IMR-90 (cell line): ENCODE measurements at regions not wholly inside any gene's neighbourhood (a gene's known extent, or its start where the extent isn't known, plus 50 kb on each side); places are given as distances from the start of the nearest gene placed in this dataset.

Experiments
- ATAC-seq: fragments of 200-7000 bp; cut with Tn5 transposase; 2 replicates; pipeline ENCODE4 v1.9.1; 2020; ENCODE audit warnings: low read depth, mild to moderate bottlenecking, moderate library complexity
- BruUV-seq: library from RNA; stranded (reverse); fragments of 400-500 nt; replicated peaks from 2 replicates; lab custom pipeline; 2021; lab: Mats Ljungman, UMichigan
- CTCF ChIA-PET: fragments of 300-600 bp; formaldehyde crosslinking; extraction: SDS; loops from one replicate; lab custom pipeline; 2021; ENCODE audit warnings: antibody characterized with exemption; lab: Yijun Ruan, JAX
- POLR2A ChIA-PET: fragments of 300-600 bp; sonication (Branson Sonifier 250); formaldehyde crosslinking; loops from one replicate; lab custom pipeline; 2022; ENCODE audit warnings: antibody characterized with exemption; ENCODE audit not compliant: unreplicated experiment; lab: Charles Lee
- DNase-seq: peaks from one replicate; pipeline ENCODE4 v3.0.0; 2013
- H2AFZ ChIP-seq: replicated peaks from 2 replicates; pipeline ENCODE3; 2013; ENCODE audit warnings: low read length, mild to moderate bottlenecking; ENCODE audit not compliant: poor library complexity
- H2AK5ac ChIP-seq: 2 replicates; pipeline ENCODE4 v1.6.1; 2013; ENCODE audit warnings: low read depth, low read length, inconsistent platforms
- H2AK9ac ChIP-seq: replicated peaks from 2 replicates; pipeline ENCODE3; 2013; ENCODE audit warnings: mild to moderate bottlenecking, low read depth, low read length, moderate library complexity; ENCODE audit not compliant: poor library complexity
- H2BK120ac ChIP-seq: 2 replicates; pipeline ENCODE4 v1.6.1; 2013; ENCODE audit warnings: low read depth, low read length, inconsistent platforms
- H2BK15ac ChIP-seq: 3 replicates; pipeline ENCODE4 v1.6.1; 2013; ENCODE audit warnings: low read depth, low read length, inconsistent platforms
- H2BK20ac ChIP-seq: 2 replicates; pipeline ENCODE4 v1.6.1; 2013; ENCODE audit warnings: low read depth, mild to moderate bottlenecking, inconsistent platforms, low read length, moderate library complexity
- H2BK5ac ChIP-seq: 2 replicates; pipeline ENCODE4 v1.6.1; 2013; ENCODE audit warnings: mild to moderate bottlenecking, low read depth, low read length, inconsistent platforms; ENCODE audit not compliant: poor library complexity, severe bottlenecking
- H3K14ac ChIP-seq: replicated peaks from 2 replicates; pipeline ENCODE4 v1.6.1; 2013; ENCODE audit warnings: low read depth, low read length, inconsistent platforms
- H3K18ac ChIP-seq: 2 replicates; pipeline ENCODE4 v1.6.1; 2013; ENCODE audit warnings: low read depth, low read length, control low read depth
- H3K23ac ChIP-seq: 2 replicates; pipeline ENCODE4 v1.6.1; 2013; ENCODE audit warnings: low read depth, low read length, inconsistent platforms
- H3K27ac ChIP-seq: 2 replicates; pipeline ENCODE4 v1.5.1; 2013; ENCODE audit warnings: mild to moderate bottlenecking, control low read depth, low read length; ENCODE audit not compliant: insufficient read depth
- H3K27me3 ChIP-seq: 2 replicates; pipeline ENCODE4 v1.6.1; 2013; ENCODE audit warnings: low read length; ENCODE audit not compliant: control insufficient read depth, insufficient read depth
- H3K36me3 ChIP-seq: 2 replicates; pipeline ENCODE4 v1.6.1; 2013; ENCODE audit warnings: low read length, mixed read lengths; ENCODE audit not compliant: control insufficient read depth, insufficient read depth
- H3K4ac ChIP-seq: 2 replicates; pipeline ENCODE4 v1.6.1; 2013; ENCODE audit warnings: low read depth, low read length, inconsistent platforms
- H3K4me1 ChIP-seq: 2 replicates; pipeline ENCODE4 v1.6.1; 2013; ENCODE audit warnings: low read length, mixed read lengths; ENCODE audit not compliant: control insufficient read depth, insufficient read depth
- H3K4me2 ChIP-seq: 2 replicates; pipeline ENCODE4 v1.6.1; 2013; ENCODE audit warnings: low read depth, mild to moderate bottlenecking, control low read depth, low read length, moderate library complexity
- H3K4me3 ChIP-seq: 2 replicates; pipeline ENCODE4 v1.5.1; 2013; ENCODE audit warnings: low read depth, mild to moderate bottlenecking, control low read depth, low read length, moderate library complexity; ENCODE audit not compliant: insufficient read depth
- H3K56ac ChIP-seq: 2 replicates; pipeline ENCODE4 v1.6.1; 2013; ENCODE audit warnings: low read length, inconsistent platforms; ENCODE audit not compliant: insufficient read depth; ENCODE audit errors: extremely low read depth
- H3K79me1 ChIP-seq, 2 experiments: 2 replicates each; pipeline ENCODE4 v1.6.1; 2013; ENCODE audit warnings: low read length in 2 of 2, inconsistent platforms in 1 of 2, low read depth in 1 of 2
- H3K9ac ChIP-seq: 2 replicates; pipeline ENCODE4 v1.6.1; 2013; ENCODE audit warnings: low read depth, low read length, control low read depth
- H3K9me1 ChIP-seq: 2 replicates; pipeline ENCODE4 v1.6.1; 2013; ENCODE audit warnings: low read length, inconsistent platforms; ENCODE audit not compliant: insufficient read depth
- H3K9me3 ChIP-seq: 2 replicates; pipeline ENCODE4 v1.6.1; 2013; ENCODE audit warnings: low read length; ENCODE audit not compliant: control insufficient read depth, insufficient read depth
- H4K20me1 ChIP-seq: 2 replicates; pipeline ENCODE4 v1.6.1; 2013; ENCODE audit warnings: low read length, inconsistent platforms; ENCODE audit not compliant: insufficient read depth
- H4K5ac ChIP-seq: 2 replicates; pipeline ENCODE4 v1.6.1; 2013; ENCODE audit warnings: mild to moderate bottlenecking, low read depth, low read length, control low read depth
- H4K8ac ChIP-seq, 2 experiments: 2 replicates each; pipeline ENCODE4 v1.6.1; 2013; ENCODE audit warnings: low read depth in 2 of 2, low read length in 2 of 2, control low read depth in 1 of 2, inconsistent platforms in 1 of 2
- H4K91ac ChIP-seq: 2 replicates; pipeline ENCODE4 v1.6.1; 2013; ENCODE audit warnings: low read depth, low read length, inconsistent platforms; ENCODE audit not compliant: insufficient read depth
- CEBPB ChIP-seq: IDR thresholded peaks from 2 replicates; pipeline ENCODE4 v1.6.1; 2012; ENCODE audit warnings: low read depth, low read length, improper control_type of control experiment
- CHD1 ChIP-seq: IDR thresholded peaks from 2 replicates; pipeline ENCODE4 v1.6.1; 2012; ENCODE audit warnings: low read depth, low read length, improper control_type of control experiment
- RCOR1 ChIP-seq: IDR thresholded peaks from 2 replicates; pipeline ENCODE4 v1.6.1; 2012; ENCODE audit warnings: mild to moderate bottlenecking, low read length, improper control_type of control experiment; ENCODE audit not compliant: insufficient replicate concordance
- SMC3 ChIP-seq: fragments of 150-350 bp; IDR thresholded peaks from 2 replicates; pipeline ENCODE4 v1.6.1; 2016; ENCODE audit warnings: low read depth, mild to moderate bottlenecking, antibody characterized with exemption, low read length, moderate library complexity
- WGBS, 2 experiments: methylation state at CpG; one replicate each; pipeline versions ENCODE4 v1.1.5 to v1.1.7; 2013; ENCODE audit warnings: missing lambda C conversion rate in 2 of 2; ENCODE audit not compliant: insufficient read length in 1 of 2; ENCODE audit errors: extremely low coverage in 2 of 2; 5-methylcytosine and 5-hydroxymethylcytosine counted together
- dilution Hi-C: fragments of 300-500 bp; cut with HindIII; formaldehyde crosslinking; loops from one replicate; pipeline ENCODE4 v1.14.3; 2018; ENCODE audit warnings: low sequenced_read_pairs; ENCODE audit not compliant: unreplicated experiment
- in situ Hi-C: fragments of 300-500 bp; cut with MboI; formaldehyde crosslinking; loops from 3 replicates; pipeline ENCODE4 v1.14.3; 2019; ENCODE audit warnings: low sequenced_read_pairs, inconsistent platforms, mixed read lengths
- intact Hi-C: fragments of 100-400 bp; cut with micrococcal nuclease; formaldehyde crosslinking; loops from 2 replicates; pipeline ENCODE4 v1.10.0; 2022
- TF ChIP-seq, protein P1 (sequence below): fragments of 150-350 bp; IDR thresholded peaks from 2 replicates; pipeline ENCODE4 v1.6.1; 2017; ENCODE audit warnings: mild to moderate bottlenecking, antibody characterized with exemption, low read length, low read depth
- TF ChIP-seq, protein P2 (sequence below): fragments of 150-350 bp; IDR thresholded peaks from 2 replicates; pipeline ENCODE4 v1.6.1; 2016; ENCODE audit warnings: low read depth, mild to moderate bottlenecking, low read length, moderate library complexity, borderline replicate concordance
- TF ChIP-seq, protein P3 (sequence below): conservative IDR thresholded peaks from 2 replicates; pipeline ENCODE4 v1.5.1; 2012; ENCODE audit warnings: mild to moderate bottlenecking, low read depth, low read length, improper control_type of control experiment

DNA sequence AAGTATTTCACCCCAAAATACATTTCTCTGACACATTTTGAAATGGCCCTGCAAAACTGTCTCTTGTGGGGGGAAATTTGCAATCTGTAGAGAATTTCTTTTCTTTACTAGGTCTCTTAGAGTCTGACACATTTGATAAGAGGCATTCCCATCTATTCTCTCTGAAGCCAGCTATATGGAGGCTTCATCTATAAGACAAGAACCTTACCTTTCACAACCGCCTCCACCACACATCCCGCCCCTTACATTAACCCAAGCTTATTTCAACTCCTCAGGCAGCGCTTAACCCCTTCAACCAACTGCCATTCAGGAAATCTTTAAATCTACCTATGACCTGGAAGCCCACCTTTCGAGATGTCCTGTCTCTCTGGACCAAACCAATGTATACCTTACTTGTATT is 829.5 kb downstream of the TLE4 start:
- no peak overlapping the region for H2BK20ac ChIP-seq
- H3K18ac ChIP-seq: no peak overlapping the region
- no peaks in the 10 kb centered on the region for H3K36me3 ChIP-seq
- H4K5ac ChIP-seq: no peak overlapping the region
- H2BK5ac ChIP-seq: no peak overlapping the region
- H4K91ac ChIP-seq: no peak overlapping the region
- no peak overlapping the region for H3K14ac ChIP-seq
- H3K4me3 ChIP-seq: no peak overlapping the region
- H3K4ac ChIP-seq: no peak overlapping the region
- H3K79me1 ChIP-seq: no peaks in the 10 kb centered on the region
- H3K9me1 ChIP-seq: no peaks in the 10 kb centered on the region
- dilution Hi-C loops (no loop called here), intact Hi-C loops (no loop called here), in situ Hi-C loops (no loop called here)
- no peaks in the 10 kb centered on the region for H4K20me1 ChIP-seq
- no TSS peak for BruUV-seq
- POLR2A ChIA-PET: no interaction called here
- H2BK15ac ChIP-seq: no peak overlapping the region
- CTCF ChIA-PET: no interaction called here
- ATAC-seq (no peak), DNase-seq (no peak)
- H3K9me3 ChIP-seq: no peaks in the 10 kb centered on the region
- no peak overlapping the region for H3K27ac ChIP-seq
- no CpG with 5 or more reads among the region's 4 CpGs for WGBS, 2 experiments
- no peaks in the 10 kb centered on the region for H3K27me3 ChIP-seq
- no peak overlapping the region for H2AK9ac ChIP-seq
- H3K23ac ChIP-seq: no peak overlapping the region
- no peak overlapping the region for H2BK120ac ChIP-seq
- no peak overlapping the region for H2AK5ac ChIP-seq
- H4K8ac ChIP-seq: no peak overlapping the region
- no peak overlapping the region for H3K9ac ChIP-seq
- no peak overlapping the region for H2AFZ ChIP-seq
- TF ChIP-seq CHD1: no peak
- TF ChIP-seq, protein P1, sequence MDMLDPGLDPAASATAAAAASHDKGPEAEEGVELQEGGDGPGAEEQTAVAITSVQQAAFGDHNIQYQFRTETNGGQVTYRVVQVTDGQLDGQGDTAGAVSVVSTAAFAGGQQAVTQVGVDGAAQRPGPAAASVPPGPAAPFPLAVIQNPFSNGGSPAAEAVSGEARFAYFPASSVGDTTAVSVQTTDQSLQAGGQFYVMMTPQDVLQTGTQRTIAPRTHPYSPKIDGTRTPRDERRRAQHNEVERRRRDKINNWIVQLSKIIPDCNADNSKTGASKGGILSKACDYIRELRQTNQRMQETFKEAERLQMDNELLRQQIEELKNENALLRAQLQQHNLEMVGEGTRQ: no peak
- TF ChIP-seq, protein P2, sequence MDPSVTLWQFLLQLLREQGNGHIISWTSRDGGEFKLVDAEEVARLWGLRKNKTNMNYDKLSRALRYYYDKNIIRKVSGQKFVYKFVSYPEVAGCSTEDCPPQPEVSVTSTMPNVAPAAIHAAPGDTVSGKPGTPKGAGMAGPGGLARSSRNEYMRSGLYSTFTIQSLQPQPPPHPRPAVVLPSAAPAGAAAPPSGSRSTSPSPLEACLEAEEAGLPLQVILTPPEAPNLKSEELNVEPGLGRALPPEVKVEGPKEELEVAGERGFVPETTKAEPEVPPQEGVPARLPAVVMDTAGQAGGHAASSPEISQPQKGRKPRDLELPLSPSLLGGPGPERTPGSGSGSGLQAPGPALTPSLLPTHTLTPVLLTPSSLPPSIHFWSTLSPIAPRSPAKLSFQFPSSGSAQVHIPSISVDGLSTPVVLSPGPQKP: no peak
- TF ChIP-seq RCOR1: no peak
- no peak for TF ChIP-seq CEBPB
- no peak for TF ChIP-seq SMC3
- TF ChIP-seq, protein P3, sequence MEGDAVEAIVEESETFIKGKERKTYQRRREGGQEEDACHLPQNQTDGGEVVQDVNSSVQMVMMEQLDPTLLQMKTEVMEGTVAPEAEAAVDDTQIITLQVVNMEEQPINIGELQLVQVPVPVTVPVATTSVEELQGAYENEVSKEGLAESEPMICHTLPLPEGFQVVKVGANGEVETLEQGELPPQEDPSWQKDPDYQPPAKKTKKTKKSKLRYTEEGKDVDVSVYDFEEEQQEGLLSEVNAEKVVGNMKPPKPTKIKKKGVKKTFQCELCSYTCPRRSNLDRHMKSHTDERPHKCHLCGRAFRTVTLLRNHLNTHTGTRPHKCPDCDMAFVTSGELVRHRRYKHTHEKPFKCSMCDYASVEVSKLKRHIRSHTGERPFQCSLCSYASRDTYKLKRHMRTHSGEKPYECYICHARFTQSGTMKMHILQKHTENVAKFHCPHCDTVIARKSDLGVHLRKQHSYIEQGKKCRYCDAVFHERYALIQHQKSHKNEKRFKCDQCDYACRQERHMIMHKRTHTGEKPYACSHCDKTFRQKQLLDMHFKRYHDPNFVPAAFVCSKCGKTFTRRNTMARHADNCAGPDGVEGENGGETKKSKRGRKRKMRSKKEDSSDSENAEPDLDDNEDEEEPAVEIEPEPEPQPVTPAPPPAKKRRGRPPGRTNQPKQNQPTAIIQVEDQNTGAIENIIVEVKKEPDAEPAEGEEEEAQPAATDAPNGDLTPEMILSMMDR: no peak
- H3K4me2 ChIP-seq: no peak overlapping the region
- no peak overlapping the region for H3K56ac ChIP-seq
- H3K4me1 ChIP-seq: no peaks in the 10 kb centered on the region
